Esophagus (tissue), 2 donors: ENCODE measurements at regions not wholly inside any gene's neighbourhood (a gene's known extent, or its start where the extent isn't known, plus 50 kb on each side); places are given as distances from the start of the nearest gene placed in this dataset.
A peak's percentile ranks its signal among the peaks of the same experiment; 100 is the strongest.

Experiments
- H3K27ac ChIP-seq, 2 donors: one replicate each; pipeline ENCODE4 v1.5.1; 2013; ENCODE audit warnings: low read depth in 2 of 2, mild to moderate bottlenecking in 2 of 2, inconsistent platforms in 1 of 2, low read length in 1 of 2, moderate library complexity in 1 of 2
- H3K27me3 ChIP-seq, 2 donors: one replicate each; pipeline ENCODE4 v1.6.1; 2013; ENCODE audit warnings: low read length in 2 of 2, control low read depth in 1 of 2, mild to moderate bottlenecking in 1 of 2; ENCODE audit not compliant: insufficient read depth in 2 of 2, control insufficient read depth in 1 of 2
- H3K36me3 ChIP-seq, 2 donors: one replicate each; pipeline ENCODE4 v1.6.1; 2013; ENCODE audit warnings: low read length in 1 of 2; ENCODE audit not compliant: control insufficient read depth in 2 of 2, insufficient read depth in 2 of 2
- H3K4me1 ChIP-seq, 2 donors: one replicate each; pipeline ENCODE4 v1.6.1; 2013; ENCODE audit warnings: low read length in 1 of 2; ENCODE audit not compliant: control insufficient read depth in 2 of 2, insufficient read depth in 2 of 2
- H3K4me3 ChIP-seq, 2 donors: one replicate each; pipeline ENCODE4 v1.5.1; 2013; ENCODE audit warnings: low read length in 2 of 2, mild to moderate bottlenecking in 2 of 2, low read depth in 1 of 2, moderate library complexity in 1 of 2
- H3K9me3 ChIP-seq, 2 donors: one replicate each; pipeline ENCODE4 v1.6.1; 2013; ENCODE audit warnings: mild to moderate bottlenecking in 2 of 2, low read depth in 1 of 2, low read length in 1 of 2, moderate library complexity in 1 of 2; ENCODE audit not compliant: control insufficient read depth in 2 of 2, insufficient read depth in 1 of 2
- WGBS, 2 donors: extraction: QIAGEN DNeasy Blood & Tissue Kit; methylation state at CpG; one replicate each; pipeline ENCODE4 v1.1.7; 2013; 5-methylcytosine and 5-hydroxymethylcytosine counted together
- donor health status: healthy with polysubstance abuse.
- donor health status: Bipolar disorder and iron deficiency.

- H3K9me3 ChIP-seq, result no peaks in the 10 kb centered on the region
- H3K27ac ChIP-seq, result no peak overlapping the region
- H3K27me3 ChIP-seq, result no peaks in the 10 kb centered on the region
- WGBS, 2 donors, result 67 to 80% methylated on average over 5 of the region's 5 CpGs
- no peaks in the 10 kb centered on the region for H3K36me3 ChIP-seq
- no peaks in the 10 kb centered on the region for H3K4me1 ChIP-seq
- no peak overlapping the region for H3K4me3 ChIP-seq
These were observed 120.4 kb upstream of the NEDD4L start for GRCh38 chr18:57923611-57924010.

- Histone ChIP-seq H3K9me3 (no peaks in the 10 kb centered on the region), H3K27ac (no peak overlapping the region), H3K4me3 (no peak overlapping the region), H3K4me1 (no peaks in the 10 kb centered on the region), H3K27me3 (no peaks in the 10 kb centered on the region), H3K36me3 (no peaks in the 10 kb centered on the region)
- WGBS, 2 donors, result 89 to 92% methylated on average over 3 of the region's 3 CpGs
These were observed 119.8 kb upstream of the ATP8B1 start for GRCh38 chr18:57922885-57923284.

DNA sequence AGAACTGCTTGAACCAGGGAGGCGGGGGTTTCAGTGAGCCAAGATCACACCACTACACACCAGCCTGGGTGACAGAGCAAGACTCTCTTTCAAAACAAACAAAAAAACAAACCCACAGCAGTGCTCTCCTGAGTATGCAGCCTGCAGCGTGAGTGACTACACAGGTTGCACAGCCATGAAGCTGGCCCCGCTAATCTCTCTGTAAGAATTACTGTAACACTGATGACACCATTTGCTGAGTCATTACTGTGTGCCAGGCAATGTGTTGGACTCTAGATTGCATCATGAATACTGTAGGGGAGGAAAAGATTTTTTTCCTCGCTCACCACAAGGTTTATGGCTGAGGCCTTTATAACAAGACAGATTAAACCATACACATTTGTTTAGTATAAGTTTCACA lies 118.6 kb upstream of the ATP8B1 start:
- 77 to 81% methylated on average over 4 of the region's 4 CpGs for WGBS, 2 donors
- Histone ChIP-seq H3K27me3 (no peaks in the 10 kb centered on the region), H3K4me1 (no peaks in the 10 kb centered on the region), H3K27ac (peak overlapping the region in 1 of 2 donors; percentile 78), H3K9me3 (no peaks in the 10 kb centered on the region), H3K4me3 (no peak overlapping the region), H3K36me3 (no peaks in the 10 kb centered on the region)

- no peaks in the 10 kb centered on the region for H3K36me3 ChIP-seq
- H3K27me3 ChIP-seq, result no peaks in the 10 kb centered on the region
- 38 to 52% methylated on average over 1 of the region's 1 CpG for WGBS, 2 donors
- H3K4me3 ChIP-seq, result no peak overlapping the region
- no peak overlapping the region for H3K27ac ChIP-seq
- H3K9me3 ChIP-seq, result no peaks in the 10 kb centered on the region
- peaks cover 0 to 4% of the 10 kb centered on the region in 2 donors for H3K4me1 ChIP-seq
These were observed 116.9 kb upstream of the ATP8B1 start for GRCh38 chr18:57920036-57920435.

GRCh38 chr18:57918601-57919000 lies 115.5 kb upstream of the ATP8B1 start:
- Histone ChIP-seq H3K27ac (no peak overlapping the region), H3K4me1 (peaks cover 0 to 4% of the 10 kb centered on the region in 2 donors), H3K9me3 (no peaks in the 10 kb centered on the region), H3K27me3 (no peaks in the 10 kb centered on the region), H3K36me3 (no peaks in the 10 kb centered on the region), H3K4me3 (no peak overlapping the region)
- WGBS, 2 donors, result 83 to 86% methylated on average over 3 of the region's 3 CpGs

- Histone ChIP-seq H3K9me3 (no peaks in the 10 kb centered on the region), H3K4me3 (no peak overlapping the region), H3K27me3 (no peaks in the 10 kb centered on the region), H3K36me3 (no peaks in the 10 kb centered on the region), H3K27ac (no peak overlapping the region), H3K4me1 (peaks cover 0 to 4% of the 10 kb centered on the region in 2 donors)
- WGBS, 2 donors, result 84 to 85% methylated on average over 3 of the region's 3 CpGs
These were observed 113.6 kb upstream of the ATP8B1 start for GRCh38 chr18:57916684-57917083.

DNA sequence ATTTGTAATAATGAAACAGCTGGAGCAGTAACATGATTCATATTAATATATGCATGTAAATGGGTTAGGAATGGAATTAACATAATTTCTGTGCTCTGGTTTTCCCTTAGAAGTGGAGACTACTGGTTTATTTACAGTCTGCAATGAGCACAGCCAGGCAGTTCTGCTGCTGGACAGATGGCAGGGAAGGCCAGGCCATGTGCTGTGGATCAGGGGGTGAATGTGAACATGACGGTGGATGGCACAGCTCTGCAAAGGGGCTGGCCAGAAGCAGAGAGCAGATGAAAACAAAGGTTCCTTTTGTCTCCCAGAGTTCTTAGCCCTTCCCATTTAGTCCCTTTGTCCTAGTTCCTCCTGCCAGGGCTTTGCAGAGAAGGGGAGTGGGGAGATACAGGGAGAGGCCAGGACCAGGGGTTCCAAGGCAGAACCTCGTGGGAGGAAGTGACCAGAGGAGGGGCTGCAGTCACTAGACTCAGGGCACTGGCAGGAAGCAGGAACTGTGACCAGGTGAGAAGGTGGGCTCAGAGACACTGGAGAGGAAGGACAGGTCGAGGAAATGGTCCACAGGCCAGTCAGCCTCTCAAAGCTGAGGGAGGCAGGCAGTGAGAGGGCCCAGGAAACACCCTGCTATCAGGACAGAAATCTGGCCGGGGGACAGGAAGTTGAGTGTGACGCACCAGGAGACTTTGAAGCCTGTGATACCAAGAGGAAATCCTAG lies 112.9 kb upstream of the ATP8B1 start:
- H3K4me3 ChIP-seq, result no peak overlapping the region
- peaks cover 0 to 4% of the 10 kb centered on the region in 2 donors for H3K4me1 ChIP-seq
- no peaks in the 10 kb centered on the region for H3K9me3 ChIP-seq
- H3K36me3 ChIP-seq, result no peaks in the 10 kb centered on the region
- H3K27ac ChIP-seq, result no peak overlapping the region
- WGBS, 2 donors, result 61 to 64% methylated on average over 5 of the region's 5 CpGs
- no peaks in the 10 kb centered on the region for H3K27me3 ChIP-seq

DNA sequence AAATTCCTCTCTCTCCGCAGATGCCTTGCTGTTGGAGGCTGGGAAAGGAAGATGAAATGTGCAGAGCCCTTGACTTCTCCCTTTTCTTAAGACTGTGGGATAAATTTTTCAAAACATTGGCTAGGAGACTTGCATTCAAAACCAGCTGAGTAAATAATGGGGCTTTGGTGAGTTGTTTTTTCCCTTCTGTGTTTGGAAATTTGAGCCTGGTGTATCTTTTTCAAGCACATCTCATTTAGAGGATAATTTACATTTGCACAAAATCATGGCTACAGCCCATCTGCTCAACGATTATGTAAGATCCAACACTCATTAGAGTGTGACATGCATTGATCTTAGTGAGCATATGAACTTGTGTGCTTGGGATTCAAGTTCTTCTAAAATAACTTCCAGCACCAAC lies 112.1 kb upstream of the ATP8B1 start:
- Histone ChIP-seq H3K27ac (no peak overlapping the region), H3K9me3 (no peaks in the 10 kb centered on the region)

DNA sequence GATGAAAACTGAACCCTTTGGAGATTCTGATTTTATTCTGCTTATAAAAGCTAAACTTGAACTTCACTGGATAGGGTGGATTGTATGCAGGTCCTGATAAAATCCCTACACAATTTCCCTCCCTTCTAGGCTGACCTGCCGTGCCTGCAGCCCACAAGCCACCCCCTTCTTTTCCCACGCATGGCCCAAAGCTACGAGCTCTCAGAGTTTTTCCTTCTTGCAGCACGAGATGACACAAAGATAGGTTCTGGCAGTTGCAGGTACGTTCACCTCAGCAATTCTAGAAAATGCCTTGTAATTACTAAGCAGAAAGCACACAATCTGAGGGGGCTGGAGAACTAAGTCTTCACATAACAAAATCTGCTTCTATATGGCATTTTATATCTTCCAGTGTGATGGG lies 110.6 kb upstream of the ATP8B1 start:
- Histone ChIP-seq H3K36me3 (no peaks in the 10 kb centered on the region), H3K27ac (no peak overlapping the region), H3K27me3 (no peaks in the 10 kb centered on the region), H3K4me3 (no peak overlapping the region), H3K4me1 (peaks cover 0 to 4% of the 10 kb centered on the region in 2 donors), H3K9me3 (no peaks in the 10 kb centered on the region)
- 88 to 94% methylated on average over 5 of the region's 5 CpGs for WGBS, 2 donors

More for the DNA sequence above, 112.1 kb upstream of the ATP8B1 start:
- Histone ChIP-seq H3K36me3 (no peaks in the 10 kb centered on the region), H3K4me1 (peaks cover 0 to 4% of the 10 kb centered on the region in 2 donors), H3K27me3 (no peaks in the 10 kb centered on the region), H3K4me3 (no peak overlapping the region)
- 58 to 60% methylated on average over 2 of the region's 2 CpGs for WGBS, 2 donors

GRCh38 chr18:57910817-57911216 lies 107.7 kb upstream of the ATP8B1 start:
- no peak overlapping the region for H3K27ac ChIP-seq
- no peaks in the 10 kb centered on the region for H3K36me3 ChIP-seq
- no peaks in the 10 kb centered on the region for H3K9me3 ChIP-seq
- H3K4me3 ChIP-seq, result no peak overlapping the region
- WGBS, 2 donors, result 86 to 88% methylated on average over 7 of the region's 7 CpGs
- peaks cover 0 to 2% of the 10 kb centered on the region in 2 donors for H3K4me1 ChIP-seq
- H3K27me3 ChIP-seq, result no peaks in the 10 kb centered on the region
